GM18868 (cell line): ENCODE measurements at regions not wholly inside any gene's neighbourhood (a gene's known extent, or its start where the extent isn't known, plus 50 kb on each side); places are given as distances from the start of the nearest gene placed in this dataset.

Experiments
- ATAC-seq: cut with Tn5 transposase; IDR thresholded peaks from one replicate; pipeline ENCODE4 v1.9.1; 2021; ENCODE audit warnings: mild to moderate bottlenecking, moderate library complexity; ENCODE audit not compliant: unreplicated experiment

DNA sequence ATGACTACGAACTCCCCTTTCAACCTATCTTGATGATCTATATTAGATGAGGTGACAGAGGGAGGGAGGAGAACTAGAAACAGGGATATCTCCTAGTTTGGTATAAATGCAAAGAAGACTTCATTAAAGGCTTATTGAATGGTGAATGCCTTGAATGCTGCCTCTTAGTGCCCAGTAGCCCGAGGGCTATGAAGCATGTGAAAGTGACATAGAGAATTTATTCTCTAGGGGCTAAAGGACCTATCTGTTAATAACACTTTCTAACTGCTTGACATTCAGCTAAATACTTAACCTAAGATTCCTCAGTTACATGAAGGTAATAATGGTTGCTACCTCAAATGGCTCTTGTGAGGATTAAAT is 764.1 kb downstream of the LTN1 start:
- ATAC-seq = no peak

GRCh38 chr21:28227881-28228635 is 764.6 kb downstream of the LTN1 start:
- ATAC-seq = no peak

- no peak for ATAC-seq
Measured at GRCh38 chr21:28226563-28226962, 766.1 kb downstream of the LTN1 start.

- no peak for ATAC-seq
Measured at GRCh38 chr21:28224191-28224726, 768.4 kb downstream of the LTN1 start.

- ATAC-seq = no peak
Measured at GRCh38 chr21:28221984-28222383, 770.7 kb downstream of the LTN1 start.

DNA sequence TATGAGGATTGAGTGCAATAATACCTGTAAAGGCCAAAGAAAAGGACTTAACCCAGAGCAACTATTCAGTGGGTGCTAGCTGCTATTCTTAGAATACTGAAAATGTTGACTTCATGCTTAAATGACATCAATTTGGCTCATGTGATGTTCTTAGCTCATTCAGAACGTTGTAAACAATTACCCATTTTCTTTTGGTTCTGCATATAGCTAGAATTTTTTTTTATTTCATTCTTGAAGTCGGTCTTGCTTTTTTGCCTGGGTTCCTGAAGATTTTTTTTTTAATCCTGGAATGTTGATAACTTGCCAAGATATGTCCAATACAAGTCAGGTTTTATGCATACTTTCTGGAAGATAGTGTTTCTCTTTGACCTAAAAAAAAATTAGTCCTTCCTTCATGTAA is 772.0 kb downstream of the LTN1 start:
- no peak for ATAC-seq

DNA sequence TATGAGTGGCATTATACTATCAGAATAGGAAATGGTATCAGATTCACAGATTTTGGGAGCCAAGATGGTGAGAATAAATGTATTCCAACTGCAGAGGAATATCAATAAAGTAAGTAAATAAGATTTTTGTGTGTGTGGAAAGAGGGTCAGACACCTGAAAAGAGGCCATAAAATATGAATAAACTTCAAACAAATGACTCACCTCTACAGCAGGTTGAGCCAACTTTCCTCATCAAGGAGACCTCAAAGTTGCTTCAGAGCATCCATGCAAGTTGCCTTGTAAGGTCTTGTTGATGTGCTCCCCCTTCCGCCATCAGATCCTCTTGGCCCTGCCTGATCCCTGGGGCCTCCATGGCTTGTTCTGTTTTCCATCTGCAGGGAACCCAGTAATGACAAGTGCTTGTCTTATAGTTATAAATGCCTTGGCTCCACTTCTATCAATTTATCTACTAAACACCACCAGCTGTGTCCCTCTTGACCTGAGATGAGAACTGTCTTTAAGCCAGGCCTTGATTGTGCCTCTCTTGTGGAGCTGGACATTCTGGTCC is 775.6 kb downstream of the LTN1 start:
- ATAC-seq = no peak

DNA sequence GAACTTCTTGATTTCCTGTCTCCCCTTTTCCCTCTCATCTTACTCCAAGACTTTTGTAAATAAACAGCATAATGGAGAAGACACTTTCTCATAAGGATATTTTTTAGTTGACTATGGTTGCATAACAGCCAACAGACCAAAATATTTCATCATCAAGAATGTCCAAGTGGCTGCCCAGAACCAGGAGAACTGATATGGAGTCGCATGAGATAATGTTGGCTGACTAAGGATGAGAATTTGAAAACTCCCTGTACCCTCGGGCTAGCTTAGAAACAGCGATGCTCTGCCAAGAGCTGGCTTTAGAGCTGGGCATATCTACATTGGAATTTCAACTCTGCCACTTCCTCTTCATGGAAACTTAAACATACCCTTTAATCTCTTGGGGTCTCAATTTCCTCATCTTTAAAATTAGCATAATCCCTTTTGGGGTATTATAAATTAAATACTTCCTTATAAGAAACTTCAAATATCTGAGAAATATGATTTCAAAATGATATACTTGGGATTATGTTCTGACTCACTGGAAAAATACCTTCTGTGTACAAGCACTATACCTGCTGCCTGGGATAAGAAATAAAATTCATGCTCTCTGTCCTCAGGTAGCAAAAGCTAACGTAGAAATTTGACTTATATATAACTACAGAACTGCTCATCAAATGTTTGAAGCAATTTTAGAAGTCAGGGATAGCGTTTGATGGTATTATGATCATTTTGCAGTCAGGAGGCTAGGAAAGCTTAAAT is 777.3 kb downstream of the LTN1 start:
- no peak for ATAC-seq

DNA sequence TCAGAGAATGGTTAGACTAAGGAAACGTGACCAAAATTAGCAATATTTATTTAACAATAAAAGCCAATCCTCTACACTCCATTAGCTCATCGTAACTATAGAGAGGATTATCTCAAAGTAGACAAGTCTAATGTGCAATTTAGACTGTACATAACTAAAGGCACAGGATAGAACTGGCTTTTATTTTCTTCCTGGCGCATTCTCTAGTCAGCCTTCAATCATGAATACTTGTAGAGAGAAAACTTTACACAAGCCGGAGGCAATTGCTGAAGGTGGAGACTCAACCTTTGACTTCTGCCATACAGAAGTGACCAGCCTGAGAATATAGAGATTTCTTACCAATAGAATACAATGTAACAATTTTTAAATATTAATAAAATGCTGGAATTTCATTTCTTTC is 777.9 kb downstream of the LTN1 start:
- no peak for ATAC-seq

DNA sequence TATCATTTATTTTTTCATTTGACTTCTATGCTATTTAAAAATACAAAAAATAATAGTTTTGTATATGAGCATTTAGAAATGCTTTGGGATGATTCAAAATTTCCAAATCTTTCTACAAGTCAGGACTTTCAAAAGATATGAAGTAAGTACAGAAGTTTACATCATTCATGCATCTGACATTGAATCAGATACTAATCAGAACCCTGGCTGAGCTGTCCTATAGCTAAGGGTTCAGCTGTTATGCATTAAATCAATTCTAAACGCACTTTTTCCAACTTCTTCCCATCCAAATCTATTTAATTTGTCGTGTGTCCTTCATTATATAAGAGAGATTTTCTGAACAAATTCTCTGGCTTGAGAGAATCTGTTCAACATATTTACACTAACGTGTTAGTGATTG is 779.4 kb downstream of the LTN1 start:
- ATAC-seq = no peak

DNA sequence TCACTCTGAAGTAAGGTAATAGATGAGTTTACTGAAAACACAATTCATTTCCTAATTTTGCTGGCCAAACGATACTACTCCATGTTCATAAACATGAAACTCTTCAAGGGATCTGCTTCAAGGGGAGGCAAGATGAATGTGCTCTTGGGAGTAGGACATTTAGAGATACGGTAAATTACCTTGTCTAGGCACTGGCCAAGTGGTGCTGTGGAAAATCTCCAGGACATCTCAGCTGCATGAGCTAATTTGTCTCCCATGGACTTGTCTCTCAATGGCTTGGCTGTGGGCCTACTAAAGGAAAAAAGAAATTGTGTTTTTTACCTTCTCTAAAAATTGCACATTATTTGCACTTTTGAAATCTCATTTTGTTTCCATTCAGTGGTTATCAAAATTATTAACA is 780.6 kb downstream of the LTN1 start:
- no peak for ATAC-seq

DNA sequence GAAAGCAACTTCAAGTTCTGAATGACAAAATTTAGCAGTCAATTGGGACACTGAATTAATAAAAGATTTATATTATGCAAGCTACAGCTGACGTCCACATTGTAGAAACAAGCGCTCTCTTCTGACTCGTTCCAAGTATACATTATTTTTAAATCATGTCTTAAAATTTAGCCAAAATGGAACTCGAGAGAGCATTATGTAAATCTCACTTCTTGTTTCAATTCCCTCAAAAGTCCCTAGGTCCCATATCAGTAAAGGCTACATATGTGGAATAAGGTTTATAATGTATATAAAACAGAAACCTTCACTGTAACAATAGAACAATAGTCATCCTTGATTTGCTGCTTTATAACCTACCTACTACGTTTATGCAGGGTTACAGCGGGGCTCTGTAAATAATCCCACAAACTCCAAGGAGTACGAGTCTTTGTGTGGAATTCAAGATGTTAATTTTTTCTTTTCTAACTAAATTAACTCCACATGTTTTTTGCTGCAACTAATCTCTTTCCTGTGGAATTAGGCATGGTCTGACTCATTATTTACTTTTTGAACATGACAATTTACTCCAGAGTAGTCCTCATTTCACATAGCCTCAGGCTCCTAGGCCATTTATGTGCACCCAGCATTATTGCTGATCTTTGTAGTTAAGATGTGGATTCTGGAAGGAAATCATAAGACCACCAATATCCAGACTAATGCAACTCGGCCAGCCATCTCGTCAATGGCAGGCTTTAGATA is 785.1 kb downstream of the LTN1 start:
- no peak for ATAC-seq

GRCh38 chr21:28200726-28201125 is 792.0 kb downstream of the LTN1 start:
- no peak for ATAC-seq

- ATAC-seq = no peak
Measured at GRCh38 chr21:28196981-28197380, 795.7 kb downstream of the LTN1 start.

GRCh38 chr21:28193189-28193588 is 799.5 kb downstream of the LTN1 start:
- no peak for ATAC-seq

GRCh38 chr21:28186604-28187003 is 806.1 kb downstream of the LTN1 start:
- no peak for ATAC-seq

- no peak for ATAC-seq
Measured at GRCh38 chr21:28181730-28182129, 810.9 kb downstream of the LTN1 start.

DNA sequence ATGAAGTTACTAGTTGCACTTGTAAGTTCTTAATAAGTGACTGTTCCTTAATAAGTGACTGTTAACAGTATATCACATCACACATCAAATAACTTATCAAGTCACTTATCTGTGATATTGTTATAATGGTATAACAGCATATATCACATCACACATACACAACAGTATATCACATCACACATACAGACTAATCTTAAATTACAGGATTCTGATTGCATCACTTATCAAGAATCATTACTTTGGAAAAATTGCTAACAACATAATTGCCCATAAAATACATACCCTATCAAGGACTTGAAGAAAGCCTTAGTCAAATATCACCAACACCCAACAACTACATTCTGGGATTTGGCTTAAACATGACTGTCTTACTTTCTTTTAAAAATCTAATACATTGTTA is 813.5 kb downstream of the LTN1 start:
- no peak for ATAC-seq

- ATAC-seq = no peak
Measured at GRCh38 chr21:28177124-28177523, 815.6 kb downstream of the LTN1 start.

DNA sequence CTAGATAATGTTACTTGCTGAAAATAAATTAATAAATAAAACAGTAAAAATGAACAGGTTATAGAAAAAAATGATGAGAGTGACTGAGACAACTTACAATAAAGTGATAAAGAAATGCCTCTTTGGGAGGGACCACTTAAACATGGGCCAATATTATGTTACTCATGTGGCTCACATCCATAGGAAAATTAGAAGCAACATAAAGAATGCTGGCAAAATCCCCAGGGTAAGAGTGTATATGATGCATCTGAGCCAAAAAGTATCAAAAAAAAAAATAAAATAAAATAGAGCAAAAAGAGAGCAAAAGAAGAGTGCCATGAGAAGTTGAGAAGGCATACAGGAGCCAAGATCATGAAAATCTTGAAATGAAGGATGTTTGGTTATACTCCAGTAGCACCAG is 818.0 kb downstream of the LTN1 start:
- ATAC-seq = no peak

DNA sequence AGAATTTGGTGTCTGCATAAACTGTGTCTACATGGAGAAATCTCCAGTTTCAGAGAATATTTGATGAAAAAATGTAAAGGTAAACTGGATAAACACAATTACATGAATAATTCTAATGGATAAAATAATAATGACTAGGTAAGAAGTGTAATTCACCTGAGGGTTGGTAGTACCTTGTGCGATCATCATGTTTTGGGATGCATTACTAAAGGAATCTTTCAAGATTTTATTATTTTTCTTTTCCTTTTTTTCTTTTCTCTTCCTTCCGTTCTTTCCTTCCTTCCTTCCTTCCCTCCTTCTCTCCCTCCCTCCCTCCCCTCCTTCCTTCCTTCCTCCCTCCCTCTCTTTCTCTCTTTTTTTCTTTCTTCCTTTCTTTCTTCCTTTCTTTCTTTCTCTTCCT is 818.7 kb downstream of the LTN1 start:
- no peak for ATAC-seq
